Stimulated activated CD8-positive, alpha-beta memory T cell treated with anti-CD3 and anti-CD28 coated beads, Interleukin-2, amount 100 ng/mL, for 48 hours (primary cell): ENCODE measurements at regions not wholly inside any gene's neighbourhood (a gene's known extent, or its start where the extent isn't known, plus 50 kb on each side); places are given as distances from the start of the nearest gene placed in this dataset.
"Not testable (repeated sequence)": the region's sequence is repeated elsewhere in the genome, so short reads cannot be mapped to it uniquely, and the experiment has no call there.

ENCODE experiments used
- DNase-seq, 2 donors: peaks; one replicate each; pipeline ENCODE4 v3.0.0-alpha.2; 2020; ENCODE audit warnings: low read depth in 2 of 2

GRCh38 chr5:40141418-40141817 is 538.3 kb upstream of the PTGER4 start:
- no peak for DNase-seq

GRCh38 chr5:40137223-40137622 is 542.5 kb upstream of the PTGER4 start:
- DNase-seq = no peak

- DNase-seq = no peak
These were observed 544.7 kb upstream of the PTGER4 start for GRCh38 chr5:40134883-40135520.

GRCh38 chr5:40124367-40124766 is 555.3 kb upstream of the PTGER4 start:
- no peak for DNase-seq

- DNase-seq = no peak
These were observed 558.5 kb upstream of the PTGER4 start for GRCh38 chr5:40121236-40121635.

GRCh38 chr5:40112875-40113274 is 566.8 kb upstream of the PTGER4 start:
- DNase-seq = no peak

GRCh38 chr5:40111036-40111435 is 568.7 kb upstream of the PTGER4 start:
- not testable (repeated sequence) for DNase-seq

- DNase-seq = not testable (repeated sequence)
These were observed 570.8 kb upstream of the PTGER4 start for GRCh38 chr5:40108764-40109390.

GRCh38 chr5:40107786-40108185 is 571.9 kb upstream of the PTGER4 start:
- not testable (repeated sequence) for DNase-seq

GRCh38 chr5:40106847-40107246 is 572.9 kb upstream of the PTGER4 start:
- DNase-seq = no peak

GRCh38 chr5:40098313-40098712 is 581.4 kb upstream of the PTGER4 start:
- DNase-seq = no peak

GRCh38 chr5:40093550-40093949 is 586.2 kb upstream of the PTGER4 start:
- no peak for DNase-seq

GRCh38 chr5:40089269-40089668 is 590.4 kb upstream of the PTGER4 start:
- DNase-seq = no peak

GRCh38 chr5:40084614-40085013 is 595.1 kb upstream of the PTGER4 start:
- no peak for DNase-seq

- DNase-seq = no peak
These were observed 597.4 kb upstream of the PTGER4 start for GRCh38 chr5:40082313-40082712.

- DNase-seq = no peak
These were observed 599.5 kb upstream of the PTGER4 start for GRCh38 chr5:40080191-40080590.

GRCh38 chr5:40078898-40079575 is 600.7 kb upstream of the PTGER4 start:
- no peak for DNase-seq

GRCh38 chr5:40074826-40075225 is 604.9 kb upstream of the PTGER4 start:
- no peak for DNase-seq

GRCh38 chr5:40073927-40074326 is 605.8 kb upstream of the PTGER4 start:
- no peak for DNase-seq

GRCh38 chr5:40071870-40072269 is 607.8 kb upstream of the PTGER4 start:
- no peak for DNase-seq

GRCh38 chr5:40066616-40067015 is 613.1 kb upstream of the PTGER4 start:
- DNase-seq = no peak

- no peak for DNase-seq
These were observed 626.9 kb upstream of the PTGER4 start for GRCh38 chr5:40052808-40053207.

GRCh38 chr5:40046792-40047191 is 622.0 kb upstream of the DAB2 start:
- no peak for DNase-seq
